MCF 10A (cell line): ENCODE measurements at regions not wholly inside any gene's neighbourhood (a gene's known extent, or its start where the extent isn't known, plus 50 kb on each side); places are given as distances from the start of the nearest gene placed in this dataset.

Source experiments
- BruUV-seq: library from RNA; stranded (reverse); fragments of 400-500 nt; replicated peaks from 2 replicates; lab custom pipeline; 2021; lab: Mats Ljungman, UMichigan
- CTCF ChIA-PET: fragments of 300-600 bp; sonication (Branson Sonifier 250); formaldehyde crosslinking; extraction: SDS; loops from one replicate; lab custom pipeline; 2021; ENCODE audit warnings: antibody characterized with exemption, inconsistent platforms; lab: Yijun Ruan, JAX
- POLR2A ChIA-PET: fragments of 300-600, 350-650 bp; sonication (Branson Sonifier 250); formaldehyde crosslinking; extraction: SDS; loops from one replicate; lab custom pipeline; 2020; ENCODE audit warnings: antibody characterized with exemption, inconsistent platforms; lab: Yijun Ruan, JAX
- DNase-seq: peaks from one replicate; pipeline ENCODE4 v3.0.0-alpha.2; 2018; ENCODE audit not compliant: unreplicated experiment
- H3K27ac Mint-ChIP-seq: one replicate; pipeline ENCODE4 v1.8.0; 2022; ENCODE audit warnings: mild to moderate bottlenecking, low read depth, mixed read lengths; ENCODE audit not compliant: unreplicated experiment
- H3K27me3 Mint-ChIP-seq: one replicate; pipeline ENCODE4 v1.8.0; 2022; ENCODE audit warnings: mixed read lengths; ENCODE audit not compliant: insufficient read depth, unreplicated experiment
- H3K36me3 Mint-ChIP-seq: one replicate; pipeline ENCODE4 v1.8.0; 2022; ENCODE audit warnings: mild to moderate bottlenecking, moderate library complexity, mixed read lengths; ENCODE audit not compliant: insufficient read depth, unreplicated experiment
- H3K4me1 Mint-ChIP-seq: one replicate; pipeline ENCODE4 v1.8.0; 2022; ENCODE audit warnings: mixed read lengths; ENCODE audit not compliant: insufficient read depth, unreplicated experiment
- H3K4me3 Mint-ChIP-seq: one replicate; pipeline ENCODE4 v1.8.0; 2022; ENCODE audit warnings: mild to moderate bottlenecking, moderate library complexity, mixed read lengths; ENCODE audit not compliant: unreplicated experiment
- H3K9me3 Mint-ChIP-seq: one replicate; pipeline ENCODE4 v1.8.0; 2022; ENCODE audit warnings: mixed read lengths; ENCODE audit not compliant: unreplicated experiment
- intact Hi-C: fragments of 100-400 bp; cut with micrococcal nuclease; formaldehyde crosslinking; loops from 2 replicates; pipeline ENCODE4 v1.14.1; 2022
- TF ChIP-seq, protein P1 (sequence below): fragments of 200-600 bp; IDR thresholded peaks from one replicate; pipeline ENCODE4 v1.8.0; 2022; ENCODE audit warnings: antibody characterized with exemption, mild to moderate bottlenecking; ENCODE audit not compliant: unreplicated experiment

DNA sequence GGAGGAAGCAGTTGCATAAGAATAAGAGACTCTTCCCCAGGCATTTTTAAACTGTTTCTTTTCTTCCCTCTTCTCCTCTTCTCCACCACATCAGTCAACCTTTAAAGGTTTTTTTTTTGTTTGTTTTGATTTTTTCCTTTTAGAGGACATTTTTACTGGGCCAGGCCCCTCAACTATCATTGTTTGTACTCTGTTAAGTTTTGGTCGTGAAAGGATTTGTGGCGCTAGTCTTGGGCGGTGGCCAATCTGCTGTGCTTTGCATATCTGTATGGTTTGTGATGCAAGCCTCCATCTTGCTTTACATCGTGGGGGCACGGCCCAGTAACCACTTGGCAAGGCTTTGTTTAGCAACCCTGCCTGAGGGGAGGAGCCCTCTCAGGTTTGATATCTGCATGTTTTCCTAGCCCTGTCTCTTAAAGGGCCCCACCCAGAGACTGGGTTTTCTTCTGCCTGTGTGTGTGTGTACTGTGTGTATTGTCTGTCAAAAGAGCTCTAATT is 101.9 kb upstream of the SLITRK2 start:
- Mint-ChIP-seq H3K27ac (no peak overlapping the region), H3K36me3 (no peaks in the 10 kb centered on the region), H3K9me3 (no peaks in the 10 kb centered on the region), H3K27me3 (no peaks in the 10 kb centered on the region), H3K4me1 (no peaks in the 10 kb centered on the region), H3K4me3 (no peak overlapping the region)
- ChIA-PET POLR2A (no interaction called here), CTCF (no interaction called here)
- intact Hi-C loops, result no loop called here
- BruUV-seq, result no TSS peak
- DNase-seq, result no peak
- TF ChIP-seq, protein P1, sequence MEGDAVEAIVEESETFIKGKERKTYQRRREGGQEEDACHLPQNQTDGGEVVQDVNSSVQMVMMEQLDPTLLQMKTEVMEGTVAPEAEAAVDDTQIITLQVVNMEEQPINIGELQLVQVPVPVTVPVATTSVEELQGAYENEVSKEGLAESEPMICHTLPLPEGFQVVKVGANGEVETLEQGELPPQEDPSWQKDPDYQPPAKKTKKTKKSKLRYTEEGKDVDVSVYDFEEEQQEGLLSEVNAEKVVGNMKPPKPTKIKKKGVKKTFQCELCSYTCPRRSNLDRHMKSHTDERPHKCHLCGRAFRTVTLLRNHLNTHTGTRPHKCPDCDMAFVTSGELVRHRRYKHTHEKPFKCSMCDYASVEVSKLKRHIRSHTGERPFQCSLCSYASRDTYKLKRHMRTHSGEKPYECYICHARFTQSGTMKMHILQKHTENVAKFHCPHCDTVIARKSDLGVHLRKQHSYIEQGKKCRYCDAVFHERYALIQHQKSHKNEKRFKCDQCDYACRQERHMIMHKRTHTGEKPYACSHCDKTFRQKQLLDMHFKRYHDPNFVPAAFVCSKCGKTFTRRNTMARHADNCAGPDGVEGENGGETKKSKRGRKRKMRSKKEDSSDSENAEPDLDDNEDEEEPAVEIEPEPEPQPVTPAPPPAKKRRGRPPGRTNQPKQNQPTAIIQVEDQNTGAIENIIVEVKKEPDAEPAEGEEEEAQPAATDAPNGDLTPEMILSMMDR, result no peak

DNA sequence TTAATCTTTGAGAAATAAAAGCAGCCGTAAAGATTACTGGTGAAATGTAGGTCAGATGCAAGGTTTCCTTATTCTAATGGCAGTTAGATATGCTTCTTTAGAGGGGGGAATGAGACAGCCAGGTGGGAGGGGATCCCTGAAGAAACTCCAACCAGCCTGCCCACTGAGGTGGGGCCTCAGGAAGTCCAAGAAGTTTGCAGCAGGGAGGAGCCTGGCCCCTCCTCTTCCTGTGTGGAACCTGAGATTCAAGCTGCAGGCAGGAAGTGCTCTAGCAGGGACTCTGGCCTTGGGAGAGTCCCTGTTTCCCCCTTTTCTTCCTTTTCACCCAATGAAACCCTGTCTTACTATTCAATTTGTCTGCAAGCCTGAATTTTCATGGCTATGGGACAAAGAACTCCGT is 101.4 kb upstream of the SLITRK2 start:
- TF ChIP-seq, protein P1, result no peak

DNA sequence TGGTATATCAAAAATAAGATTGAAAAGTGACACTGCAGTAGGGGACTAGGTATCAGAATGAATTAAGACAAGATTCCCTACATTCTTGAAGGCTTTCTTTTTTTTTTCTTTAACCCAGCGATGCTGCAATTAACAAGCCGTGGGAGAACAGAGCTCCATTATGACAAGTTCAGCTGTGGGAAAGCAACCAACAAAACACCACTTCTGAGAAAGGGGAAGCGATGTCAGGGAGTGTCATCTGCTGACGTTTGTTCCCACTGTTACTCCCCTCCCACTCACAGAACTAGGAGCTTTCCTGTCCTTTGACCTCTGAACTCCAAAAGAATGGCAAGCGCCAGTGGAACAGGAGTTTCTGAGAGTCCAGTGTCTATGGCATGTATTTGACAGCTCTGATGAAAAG is 90.2 kb upstream of the SLITRK2 start:
- Mint-ChIP-seq H3K27ac (no peak overlapping the region), H3K4me1 (peaks cover 9% of the 10 kb centered on the region), H3K36me3 (no peaks in the 10 kb centered on the region), H3K27me3 (no peaks in the 10 kb centered on the region), H3K9me3 (no peaks in the 10 kb centered on the region), H3K4me3 (no peak overlapping the region)
- BruUV-seq, result no TSS peak
- POLR2A ChIA-PET, result no interaction called here
- TF ChIP-seq, protein P1, result no peak
- DNase-seq, result no peak
- CTCF ChIA-PET, result interaction anchor here (0.6 to 0.7 kb wide), 3 partner anchors 68 to 1866 kb away, joined by 3 read pairs; no protein-coding TSS in a partner anchor
- intact Hi-C loops, result no loop called here

More for the DNA sequence above, 101.4 kb upstream of the SLITRK2 start:
- intact Hi-C loops, result no loop called here
- H3K4me1 Mint-ChIP-seq, result no peaks in the 10 kb centered on the region
- no peaks in the 10 kb centered on the region for H3K36me3 Mint-ChIP-seq
- H3K27ac Mint-ChIP-seq, result no peak overlapping the region
- CTCF ChIA-PET, result no interaction called here
- no peak overlapping the region for H3K4me3 Mint-ChIP-seq
- H3K27me3 Mint-ChIP-seq, result peaks cover under 1% of the 10 kb centered on the region
- BruUV-seq, result no TSS peak
- POLR2A ChIA-PET, result no interaction called here
- DNase-seq, result no peak
- H3K9me3 Mint-ChIP-seq, result no peaks in the 10 kb centered on the region

DNA sequence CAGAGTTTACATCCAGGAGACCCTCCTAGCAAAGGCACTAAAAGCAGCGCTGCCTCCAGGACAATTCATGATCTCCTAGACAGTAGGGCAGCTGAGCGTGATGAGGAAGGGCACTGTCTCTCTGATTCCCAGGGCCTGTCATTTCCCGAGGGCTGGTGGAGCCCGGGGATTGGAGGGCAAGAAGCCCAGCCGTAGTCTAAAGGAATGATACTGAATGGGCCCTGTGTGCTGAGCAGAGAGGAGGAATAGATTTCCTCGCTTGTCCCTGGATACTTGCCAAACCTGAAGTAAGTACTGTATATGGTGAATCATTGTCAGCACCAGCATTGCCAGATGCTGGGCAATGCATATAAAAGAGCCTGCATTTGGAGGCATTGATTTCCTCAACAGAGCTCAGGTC is 88.0 kb upstream of the SLITRK2 start:
- Mint-ChIP-seq H3K27me3 (no peaks in the 10 kb centered on the region), H3K9me3 (no peaks in the 10 kb centered on the region), H3K4me3 (no peak overlapping the region), H3K27ac (no peak overlapping the region), H3K4me1 (peaks cover 9% of the 10 kb centered on the region), H3K36me3 (no peaks in the 10 kb centered on the region)
- intact Hi-C loops, result no loop called here
- TF ChIP-seq, protein P1, result no peak
- peak; percentile 84 for DNase-seq
- no TSS peak for BruUV-seq
- ChIA-PET CTCF (interaction anchor here (0.6 to 0.9 kb wide), 2 partner anchors 22 to 90 kb away, joined by 3 read pairs; no protein-coding TSS in a partner anchor), POLR2A (no interaction called here)
